GM18499 (cell line): ENCODE measurements at regions not wholly inside any gene's neighbourhood (a gene's known extent, or its start where the extent isn't known, plus 50 kb on each side); places are given as distances from the start of the nearest gene placed in this dataset.
A peak's percentile ranks its signal among the peaks of the same experiment; 100 is the strongest.

ENCODE experiments used
- ATAC-seq: cut with Tn5 transposase; IDR thresholded peaks from one replicate; pipeline ENCODE4 v1.9.1; 2021; ENCODE audit warnings: moderate number of reproducible peaks; ENCODE audit not compliant: insufficient read depth, unreplicated experiment

DNA sequence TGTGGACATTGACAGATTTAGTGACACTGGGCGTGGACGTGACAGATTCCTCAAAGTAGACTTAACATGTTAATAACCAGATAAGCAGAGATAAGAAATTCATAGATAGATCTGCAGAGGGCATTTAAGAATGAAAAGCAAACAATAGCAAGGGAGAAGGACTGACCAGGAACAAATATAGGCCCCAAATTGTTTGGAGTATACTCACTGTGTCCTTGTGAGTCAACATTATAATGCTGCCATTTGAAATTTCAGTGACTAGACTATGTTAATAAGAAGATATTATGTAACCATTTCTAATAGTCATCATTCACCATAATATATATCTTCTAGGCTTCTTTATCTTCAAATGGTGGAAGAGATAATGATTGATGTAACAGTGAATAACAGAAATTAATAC is 78.1 kb upstream of the SLC38A11 start:
- no peak for ATAC-seq

GRCh38 chr2:165032559-165032958 is 77.2 kb upstream of the SLC38A11 start:
- ATAC-seq, result no peak

- no peak for ATAC-seq
Measured at GRCh38 chr2:165024199-165024598, 68.9 kb upstream of the SLC38A11 start.

- ATAC-seq, result no peak
Measured at GRCh38 chr2:165022781-165023180, 67.5 kb upstream of the SLC38A11 start.

- ATAC-seq, result no peak
Measured at GRCh38 chr2:165017966-165018596, 62.8 kb upstream of the SLC38A11 start.

DNA sequence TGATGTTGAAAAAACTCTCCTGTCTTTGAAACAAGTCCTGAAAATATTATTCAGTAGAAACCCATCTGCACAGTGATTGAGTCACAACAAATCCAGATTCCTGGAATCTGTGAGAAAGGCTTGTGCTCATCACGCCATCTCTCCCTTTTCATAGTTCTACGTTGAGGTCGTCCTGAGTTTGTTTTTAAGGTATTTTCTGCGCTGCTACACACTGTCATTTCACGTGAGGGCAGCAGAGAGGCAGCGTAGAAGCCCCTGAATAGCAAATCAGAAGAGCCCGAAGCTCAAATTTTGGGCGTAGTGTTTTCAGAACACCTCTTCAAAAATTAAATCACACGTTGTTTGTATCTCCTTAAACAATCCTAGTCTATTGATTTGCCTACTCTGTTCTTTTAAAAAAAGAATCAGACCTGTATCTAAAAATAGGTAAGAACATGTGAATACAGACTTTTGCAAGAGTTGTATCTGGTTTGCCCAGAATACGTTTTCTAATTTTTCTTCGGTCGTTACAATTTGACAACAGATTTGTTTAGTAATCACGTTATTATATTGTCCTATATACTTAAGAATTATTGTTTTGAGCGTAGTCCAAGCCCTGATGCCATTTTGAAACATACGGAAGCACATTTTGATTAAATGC is 61.6 kb upstream of the SLC38A11 start:
- ATAC-seq, result no peak

- ATAC-seq, result peak; percentile 72
Measured at GRCh38 chr2:165015052-165015642, 59.8 kb upstream of the SLC38A11 start.

GRCh38 chr2:165013944-165014619 is 58.8 kb upstream of the SLC38A11 start:
- no peak for ATAC-seq

GRCh38 chr2:165011199-165011598 is 55.9 kb upstream of the SLC38A11 start:
- no peak for ATAC-seq

DNA sequence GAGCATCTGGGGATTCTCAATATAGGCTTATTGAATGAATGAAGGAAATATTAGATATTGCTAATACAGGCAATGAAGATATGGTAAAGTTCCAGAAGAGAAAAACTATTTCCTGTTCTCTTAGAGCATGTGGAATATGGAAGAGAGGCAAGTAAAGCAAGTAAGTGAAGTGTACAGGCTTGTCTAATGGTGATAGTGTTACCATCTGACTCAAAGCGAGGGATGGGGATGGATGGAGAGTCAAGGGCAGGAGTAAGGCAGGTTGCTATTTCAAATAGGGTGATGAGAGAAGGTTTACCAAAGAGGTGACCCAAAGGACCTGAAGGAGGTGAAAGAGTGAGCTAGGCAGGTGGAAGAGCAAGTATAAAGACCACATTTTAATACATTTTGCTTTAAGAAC is 55.2 kb upstream of the SLC38A11 start:
- no peak for ATAC-seq

GRCh38 chr2:165009466-165009865 is 54.1 kb upstream of the SLC38A11 start:
- ATAC-seq, result no peak

GRCh38 chr2:165008730-165009315 is 53.5 kb upstream of the SLC38A11 start:
- no peak for ATAC-seq

- ATAC-seq, result no peak
Measured at GRCh38 chr2:165007161-165007744, 51.9 kb upstream of the SLC38A11 start.
